Testis (tissue), 2 donors: ENCODE measurements at regions not wholly inside any gene's neighbourhood (a gene's known extent, or its start where the extent isn't known, plus 50 kb on each side); places are given as distances from the start of the nearest gene placed in this dataset.

Source experiments
- DNase-seq: peaks from one replicate; pipeline ENCODE4 v3.0.0-alpha.2; 2019
- H3K27ac ChIP-seq, 2 donors: fragments of 200-600 bp; sonication (generic); one replicate each; pipeline ENCODE4 v1.5.1; 2019
- H3K27me3 ChIP-seq: fragments of 200-600 bp; sonication (generic); one replicate; pipeline ENCODE4 v1.5.1; 2019
- H3K36me3 ChIP-seq: fragments of 200-600 bp; sonication (generic); one replicate; pipeline ENCODE4 v1.5.1; 2017; ENCODE audit warnings: low read depth; ENCODE audit errors: missing control alignments
- H3K4me1 ChIP-seq: fragments of 200-600 bp; sonication (generic); one replicate; pipeline ENCODE4 v1.5.1; 2019
- H3K4me3 ChIP-seq, 2 donors: fragments of 200-600 bp; sonication (generic); one replicate each; pipeline ENCODE4 v1.5.1; 2017 to 2019
- H3K9me3 ChIP-seq: fragments of 200-600 bp; sonication (generic); one replicate; pipeline ENCODE4 v1.5.1; 2017
- CTCF ChIP-seq, 3 experiments: fragments of 450-650 bp in 2 of 3; fragments of 200-600 bp in 1 of 3; sonication (generic) in 1 of 3; IDR thresholded peaks; one replicate each; pipeline ENCODE4 v1.5.1; 2016 to 2019; ENCODE audit warnings: antibody characterized with exemption in 3 of 3, mild to moderate bottlenecking in 2 of 3, moderate library complexity in 1 of 3
- POLR2A ChIP-seq: fragments of 450-650 bp; IDR thresholded peaks from one replicate; pipeline ENCODE4 v1.6.1; 2017; ENCODE audit warnings: antibody characterized with exemption, mild to moderate bottlenecking, moderate library complexity
- WGBS, 2 donors: methylation state at CpG; one replicate each; pipeline ENCODE4 v1.1.5; 2018; 5-methylcytosine and 5-hydroxymethylcytosine counted together
- intact Hi-C: fragments of 100-400 bp; cut with DNase I; formaldehyde crosslinking; loops from one replicate; pipeline ENCODE4 v1.15.1; 2023; ENCODE audit warnings: low total_unique reads

GRCh38 chr14:95440496-95440895, 76.0 kb downstream of the SYNE3 start:
- DNase-seq = no peak
- TF ChIP-seq CTCF (IDR thresholded peaks at IDR 0.05) (no peak), POLR2A (no peak)
- 74 to 81% methylated on average over 5 of the region's 5 CpGs for WGBS, 2 donors
- Histone ChIP-seq H3K27ac (no peak overlapping the region), H3K4me3 (no peak overlapping the region), H3K27me3 (no peaks in the 10 kb centered on the region), H3K4me1 (no peaks in the 10 kb centered on the region), H3K9me3 (no peaks in the 10 kb centered on the region), H3K36me3 (no peaks in the 10 kb centered on the region)
- intact Hi-C loops = loop anchor here (5.0 kb wide), 1 partner anchor 87 kb away; no protein-coding TSS in a partner anchor

DNA sequence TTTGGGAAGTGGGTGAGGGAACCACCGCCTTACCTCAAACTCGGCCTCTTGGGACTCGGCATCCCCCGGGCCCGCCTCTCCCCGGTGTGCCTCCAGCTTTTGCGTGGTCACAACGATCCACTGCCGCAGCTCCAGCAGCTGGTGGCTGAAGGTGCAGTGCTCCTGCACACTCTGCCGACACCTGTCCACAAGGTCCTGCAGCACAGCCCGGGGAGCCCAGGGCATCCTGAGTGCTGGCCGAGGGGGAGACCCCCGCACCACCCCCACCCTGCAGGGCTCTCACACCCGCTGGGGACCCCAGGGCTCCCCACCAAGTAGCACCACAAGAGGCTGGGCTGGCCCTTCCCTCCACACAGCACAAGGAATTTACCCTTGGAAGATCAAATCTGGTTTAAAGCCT, 76.6 kb downstream of the SYNE3 start:
- TF ChIP-seq POLR2A (no peak), CTCF (IDR thresholded peaks at IDR 0.05) (no peak)
- no peaks in the 10 kb centered on the region for H3K4me1 ChIP-seq
- no peaks in the 10 kb centered on the region for H3K27me3 ChIP-seq
- no peak overlapping the region for H3K27ac ChIP-seq
- no peaks in the 10 kb centered on the region for H3K36me3 ChIP-seq
- H3K4me3 ChIP-seq = no peak overlapping the region
- 85 to 100% methylated on average over 1 to 14 of the region's 14 CpGs for WGBS, 2 donors
- no peak for DNase-seq
- no peaks in the 10 kb centered on the region for H3K9me3 ChIP-seq
- intact Hi-C loops = loop anchor here (5.0 kb wide), 1 partner anchor 87 kb away; no protein-coding TSS in a partner anchor

GRCh38 chr14:95437715-95438114, 78.7 kb downstream of the SYNE3 start:
- no peaks in the 10 kb centered on the region for H3K36me3 ChIP-seq
- H3K9me3 ChIP-seq = no peaks in the 10 kb centered on the region
- H3K27me3 ChIP-seq = no peaks in the 10 kb centered on the region
- WGBS, 2 donors = 93 to 97% methylated on average over 5 of the region's 5 CpGs
- H3K4me3 ChIP-seq = no peak overlapping the region
- intact Hi-C loops = no loop called here
- H3K27ac ChIP-seq = no peak overlapping the region
- no peaks in the 10 kb centered on the region for H3K4me1 ChIP-seq
- TF ChIP-seq POLR2A (no peak), CTCF (IDR thresholded peaks at IDR 0.05) (no peak)
- no peak for DNase-seq

GRCh38 chr14:95436354-95436753, 80.1 kb downstream of the SYNE3 start:
- H3K9me3 ChIP-seq = no peaks in the 10 kb centered on the region
- peaks cover 7% of the 10 kb centered on the region for H3K4me1 ChIP-seq
- no peaks in the 10 kb centered on the region for H3K27me3 ChIP-seq
- intact Hi-C loops = no loop called here
- WGBS, 2 donors = 92 to 96% methylated on average over 4 of the region's 4 CpGs
- DNase-seq = no peak
- H3K36me3 ChIP-seq = no peaks in the 10 kb centered on the region
- no peak overlapping the region for H3K4me3 ChIP-seq
- no peak overlapping the region for H3K27ac ChIP-seq
- TF ChIP-seq CTCF (IDR thresholded peaks at IDR 0.05) (no peak), POLR2A (no peak)

DNA sequence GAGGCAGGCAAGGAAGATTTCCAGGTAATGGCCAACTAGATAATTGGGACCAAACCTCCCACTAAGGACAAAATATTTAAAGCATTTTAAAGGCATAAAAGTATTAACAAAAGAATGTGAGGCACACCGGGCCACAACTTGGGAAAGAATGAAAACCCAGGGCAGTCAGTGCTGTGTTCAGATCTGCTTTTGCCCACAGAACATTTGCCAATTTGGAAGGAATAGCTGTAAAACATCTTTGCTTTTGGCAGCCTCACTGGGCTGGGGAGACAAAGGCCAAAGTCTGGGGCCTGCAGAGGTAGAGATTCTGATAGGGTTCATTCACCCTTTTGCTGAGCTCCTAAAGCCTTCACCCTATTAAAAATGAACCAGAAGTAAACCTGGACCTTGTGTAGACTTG, 82.3 kb downstream of the SYNE3 start:
- Histone ChIP-seq H3K9me3 (no peaks in the 10 kb centered on the region), H3K27ac (no peak overlapping the region), H3K27me3 (no peaks in the 10 kb centered on the region), H3K4me3 (no peak overlapping the region), H3K4me1 (peaks cover 7% of the 10 kb centered on the region), H3K36me3 (no peaks in the 10 kb centered on the region)
- 78 to 87% methylated on average over 1 of the region's 1 CpG for WGBS, 2 donors
- TF ChIP-seq CTCF (IDR thresholded peaks at IDR 0.05) (no peak), POLR2A (no peak)
- intact Hi-C loops = no loop called here
- no peak for DNase-seq
